GM21390 (cell line): ENCODE measurements at regions not wholly inside any gene's neighbourhood (a gene's known extent, or its start where the extent isn't known, plus 50 kb on each side); places are given as distances from the start of the nearest gene placed in this dataset.
"Not testable (repeated sequence)": the region's sequence is repeated elsewhere in the genome, so short reads cannot be mapped to it uniquely, and the experiment has no call there.

ENCODE experiments used
- ATAC-seq: cut with Tn5 transposase; IDR thresholded peaks from one replicate; pipeline ENCODE4 v1.9.1; 2021; ENCODE audit not compliant: unreplicated experiment

DNA sequence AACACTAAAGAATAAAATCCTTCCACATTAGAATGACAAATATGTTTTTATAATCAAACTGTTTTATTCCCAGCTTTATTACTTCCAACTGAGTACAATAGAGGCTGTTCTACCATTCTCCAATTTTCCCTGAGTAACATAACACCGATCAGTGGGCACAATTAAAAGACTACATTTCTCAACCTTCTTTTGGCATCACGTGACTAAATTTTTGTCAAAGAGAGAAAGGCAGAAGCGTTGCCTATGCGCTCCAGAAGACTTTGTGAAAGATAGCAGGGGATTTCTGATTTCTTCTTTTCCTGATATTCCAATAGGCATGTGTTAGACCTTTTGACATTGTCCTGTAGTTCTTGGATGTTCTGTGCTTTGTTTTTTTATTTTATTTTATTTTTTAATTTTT is 1705.6 kb upstream of the PCDH7 start:
- ATAC-seq, result no peak

DNA sequence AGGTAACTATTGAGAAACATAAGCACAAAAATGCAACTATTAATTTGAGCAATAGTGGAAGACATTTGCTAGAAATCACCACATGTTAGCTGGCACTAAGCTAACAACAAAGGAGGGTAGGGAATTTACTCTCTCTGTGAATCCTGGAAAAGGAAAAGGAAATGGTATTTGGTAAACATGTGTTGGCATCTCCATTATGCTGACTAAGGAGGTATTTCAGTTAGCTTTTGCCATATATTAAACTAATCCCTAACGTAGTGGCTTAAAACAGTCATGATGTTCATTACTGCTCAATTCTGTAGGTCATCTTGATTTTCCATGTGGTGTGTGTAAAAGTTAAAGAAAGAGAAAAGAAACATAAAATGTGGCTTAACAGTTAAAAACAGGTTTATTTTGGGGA is 1686.5 kb upstream of the PCDH7 start:
- ATAC-seq, result no peak

DNA sequence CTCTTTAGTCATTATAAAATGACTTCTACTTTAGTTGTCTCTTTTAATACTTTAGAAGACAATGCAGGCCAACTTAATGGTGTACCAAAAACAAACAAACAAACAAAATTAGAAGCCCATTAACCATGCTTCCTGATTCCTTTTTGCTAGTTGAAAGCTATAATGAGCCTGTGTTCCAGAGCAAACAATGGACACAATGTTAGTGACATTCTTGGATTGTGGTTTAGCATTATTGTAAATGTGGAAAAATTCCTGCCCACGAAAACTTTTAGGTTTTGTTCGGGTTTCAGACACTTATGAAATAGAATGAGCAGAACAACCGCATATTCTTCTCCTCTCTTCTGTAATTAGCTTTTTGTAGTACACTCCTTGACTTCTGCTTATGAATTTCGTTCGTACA is 1682.7 kb upstream of the PCDH7 start:
- ATAC-seq, result no peak

DNA sequence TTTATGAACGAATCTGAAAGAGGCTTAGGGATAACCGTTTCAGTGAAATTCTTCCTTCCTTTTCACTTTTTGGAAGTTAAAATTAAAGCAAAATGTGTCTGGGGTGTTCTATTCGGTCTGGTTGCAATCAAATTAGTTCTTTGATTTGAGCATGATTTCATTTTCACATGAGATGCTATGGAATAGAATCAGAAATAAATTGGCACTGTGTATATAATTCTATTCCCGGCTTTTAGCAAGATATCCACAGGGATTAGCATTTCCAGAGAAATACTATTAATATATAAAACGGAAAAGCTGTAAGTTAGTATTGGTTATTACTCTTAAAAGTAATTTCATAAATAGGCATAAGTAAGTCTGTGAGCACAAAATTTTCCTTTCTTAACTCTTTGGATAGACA is 1676.8 kb upstream of the PCDH7 start:
- no peak for ATAC-seq

- no peak for ATAC-seq
Measured at GRCh38 chr4:29046186-29046585, 1674.0 kb upstream of the PCDH7 start.

GRCh38 chr4:29046781-29047180 is 1673.4 kb upstream of the PCDH7 start:
- no peak for ATAC-seq

DNA sequence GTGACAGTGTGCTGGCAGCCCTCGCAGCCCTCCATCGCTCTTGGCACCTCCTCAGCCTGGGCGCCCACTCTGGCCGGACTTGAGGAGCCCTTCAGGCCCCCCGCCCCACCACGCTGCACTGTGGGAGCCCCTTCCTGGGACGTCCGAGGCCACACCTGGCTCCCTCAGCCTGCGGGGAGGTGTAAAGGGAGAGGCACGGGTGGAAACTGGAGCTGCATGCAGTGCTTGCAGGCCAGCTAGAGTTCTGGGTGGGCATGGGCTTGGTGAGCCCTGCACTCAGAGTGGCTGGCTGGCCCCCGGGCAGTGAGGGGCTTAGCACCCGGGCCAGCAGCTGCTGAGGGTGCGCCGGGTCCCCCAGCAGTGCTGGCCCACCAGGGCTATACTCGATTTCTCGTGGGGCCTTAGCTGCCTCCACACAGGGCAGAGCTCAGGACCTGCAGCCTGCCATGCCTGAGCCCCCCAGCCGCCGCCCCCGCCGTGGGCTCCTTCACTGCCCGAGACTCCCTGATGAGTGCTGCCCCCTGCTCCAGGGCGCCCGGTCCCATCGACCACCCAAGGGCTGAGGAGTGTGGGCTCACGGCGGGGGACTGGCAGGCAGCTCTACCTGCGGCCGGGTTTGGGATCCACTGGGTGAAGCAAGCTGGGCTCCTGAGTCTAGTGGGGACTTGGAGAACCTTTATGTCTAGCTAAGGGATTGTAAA is 1672.7 kb upstream of the PCDH7 start:
- no peak for ATAC-seq

DNA sequence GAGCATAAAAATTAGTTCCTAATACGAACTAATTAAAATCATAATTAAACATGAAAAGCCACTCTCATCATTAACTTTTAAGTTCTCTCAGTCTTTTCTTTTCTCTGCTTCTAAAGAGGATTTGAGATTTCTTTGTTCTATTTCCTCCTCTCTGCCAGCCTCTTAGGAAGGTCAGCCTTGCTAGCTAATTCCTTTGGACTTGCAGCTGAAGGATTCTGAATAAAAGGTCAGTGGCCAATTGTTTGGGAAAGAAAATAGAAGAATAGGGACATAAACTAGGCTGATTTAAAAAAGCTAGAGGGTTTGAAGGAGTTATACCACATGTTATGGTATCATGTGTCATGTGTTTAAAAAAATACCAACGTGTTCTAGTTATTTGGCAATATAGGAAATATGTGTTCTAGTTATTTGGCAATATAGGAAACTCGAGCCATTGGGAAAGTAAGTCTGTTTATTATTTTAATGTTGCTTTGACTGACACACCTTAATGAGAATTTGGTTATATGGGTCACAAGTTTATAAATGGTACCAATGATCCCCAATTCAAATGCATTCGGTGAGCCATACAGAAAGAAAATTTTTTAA is 1668.7 kb upstream of the PCDH7 start:
- ATAC-seq, result no peak

- ATAC-seq, result no peak
Measured at GRCh38 chr4:29052266-29052665, 1667.9 kb upstream of the PCDH7 start.

GRCh38 chr4:29058531-29058930 is 1661.6 kb upstream of the PCDH7 start:
- ATAC-seq, result no peak

DNA sequence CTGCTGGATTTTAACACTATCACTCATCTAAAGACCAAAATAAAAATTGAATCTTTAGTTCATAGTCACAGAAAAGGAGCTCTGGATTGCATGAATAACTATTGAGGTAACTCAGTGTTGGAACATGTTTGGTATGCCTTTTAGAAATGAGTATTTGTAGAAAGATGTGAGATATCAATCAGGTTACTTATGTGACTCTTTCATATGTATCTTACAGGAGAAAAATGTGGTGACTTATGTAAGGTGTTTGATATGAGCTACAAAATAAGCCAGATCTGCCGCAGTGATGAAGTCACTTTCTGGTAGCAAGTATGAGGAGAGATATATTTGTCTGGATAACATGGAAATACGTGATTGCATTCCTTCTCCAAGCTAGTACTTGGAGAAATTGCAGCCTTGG is 1653.3 kb upstream of the PCDH7 start:
- ATAC-seq, result no peak

- no peak for ATAC-seq
Measured at GRCh38 chr4:29073571-29073970, 1646.6 kb upstream of the PCDH7 start.

- no peak for ATAC-seq
Measured at GRCh38 chr4:29075366-29075765, 1644.8 kb upstream of the PCDH7 start.

- no peak for ATAC-seq
Measured at GRCh38 chr4:29079260-29079659, 1640.9 kb upstream of the PCDH7 start.

DNA sequence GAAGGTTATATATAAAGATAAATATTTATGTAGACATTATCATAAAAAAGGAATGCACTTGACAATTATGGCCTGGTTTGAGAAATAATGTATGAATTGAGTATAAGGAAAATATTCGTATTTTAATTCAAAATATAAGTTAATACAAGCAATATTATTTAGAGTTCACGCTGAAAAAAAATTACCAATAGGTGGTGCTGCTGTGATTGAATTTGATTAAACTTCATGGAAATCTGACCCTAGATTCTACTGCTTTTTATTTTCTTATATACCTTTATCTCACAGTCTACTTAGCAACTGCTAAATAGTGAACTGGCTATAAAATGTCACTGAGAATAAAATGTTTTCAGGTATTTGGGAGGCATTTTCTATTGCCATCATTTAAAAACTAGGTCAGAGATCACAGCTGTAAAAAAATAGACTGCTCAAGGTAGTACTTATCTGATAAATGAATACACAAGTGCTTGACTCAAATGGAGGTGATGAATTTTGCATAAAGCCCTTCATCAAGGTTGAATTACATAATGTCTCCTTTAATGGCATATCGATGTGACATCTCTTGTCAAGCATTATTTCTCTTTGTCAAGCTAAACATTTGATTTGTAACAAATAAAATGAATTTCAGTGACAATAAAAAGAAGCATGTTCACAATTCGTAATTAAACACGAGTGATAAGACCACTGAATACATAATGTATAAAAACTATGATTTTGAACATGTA is 1638.8 kb upstream of the PCDH7 start:
- no peak for ATAC-seq

- ATAC-seq, result no peak
Measured at GRCh38 chr4:29082684-29083083, 1637.5 kb upstream of the PCDH7 start.

GRCh38 chr4:29085748-29086147 is 1634.4 kb upstream of the PCDH7 start:
- no peak for ATAC-seq

- ATAC-seq, result no peak
Measured at GRCh38 chr4:29104694-29105093, 1615.5 kb upstream of the PCDH7 start.

DNA sequence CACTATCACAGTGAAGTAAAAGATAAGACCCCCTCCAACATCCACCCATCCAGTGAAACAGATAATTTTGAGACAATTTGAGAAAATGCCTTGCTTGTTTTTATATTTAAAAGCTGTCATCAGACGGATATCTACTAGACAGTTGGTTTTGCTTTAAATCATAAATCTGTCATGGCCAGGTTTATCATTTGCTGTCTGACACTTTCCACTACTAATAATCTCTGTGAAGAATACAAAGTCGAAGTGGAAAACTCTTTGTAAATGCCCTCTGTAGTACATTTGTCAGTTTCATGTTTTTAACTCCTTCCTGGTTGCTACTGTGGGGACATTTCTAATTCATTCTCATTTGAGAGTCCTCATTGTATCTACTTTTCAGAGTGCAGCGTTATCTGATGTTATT is 1606.2 kb upstream of the PCDH7 start:
- ATAC-seq, result no peak

- ATAC-seq, result not testable (repeated sequence)
Measured at GRCh38 chr4:29117231-29117722, 1602.9 kb upstream of the PCDH7 start.

- ATAC-seq, result no peak
Measured at GRCh38 chr4:29121586-29121985, 1598.6 kb upstream of the PCDH7 start.

- no peak for ATAC-seq
Measured at GRCh38 chr4:29128810-29129209, 1591.4 kb upstream of the PCDH7 start.
